Bronchial epithelial cell (primary cell): ENCODE measurements at regions not wholly inside any gene's neighbourhood (a gene's known extent, or its start where the extent isn't known, plus 50 kb on each side); places are given as distances from the start of the nearest gene placed in this dataset.

Experiments used
- DNase-seq: peaks from one replicate; pipeline ENCODE4 v3.0.0-alpha.2; 2010; ENCODE audit warnings: low read depth
- FAIRE-seq: peaks from 2 replicates; lab custom pipeline; 2011; peaks lifted over from hg19 to GRCh38; lab: Jason Lieb, UNC
- H3K27me3 ChIP-seq: 2 replicates; pipeline ENCODE4 v1.5.1; 2011; ENCODE audit warnings: low read length; ENCODE audit not compliant: control insufficient read depth, insufficient read depth
- H3K36me3 ChIP-seq: 2 replicates; pipeline ENCODE4 v1.5.1; 2011; ENCODE audit warnings: low read length; ENCODE audit not compliant: control insufficient read depth, insufficient read depth
- H3K4me3 ChIP-seq: 2 replicates; pipeline ENCODE4 v1.5.1; 2011; ENCODE audit warnings: mild to moderate bottlenecking, low read depth, low read length, control low read depth
- TF ChIP-seq, protein P1 (sequence below): IDR thresholded peaks from 2 replicates; pipeline ENCODE4 v1.5.1; 2011; ENCODE audit warnings: mild to moderate bottlenecking, moderate library complexity, low read length, control low read depth, inconsistent platforms; ENCODE audit not compliant: insufficient read depth, severe bottlenecking

DNA sequence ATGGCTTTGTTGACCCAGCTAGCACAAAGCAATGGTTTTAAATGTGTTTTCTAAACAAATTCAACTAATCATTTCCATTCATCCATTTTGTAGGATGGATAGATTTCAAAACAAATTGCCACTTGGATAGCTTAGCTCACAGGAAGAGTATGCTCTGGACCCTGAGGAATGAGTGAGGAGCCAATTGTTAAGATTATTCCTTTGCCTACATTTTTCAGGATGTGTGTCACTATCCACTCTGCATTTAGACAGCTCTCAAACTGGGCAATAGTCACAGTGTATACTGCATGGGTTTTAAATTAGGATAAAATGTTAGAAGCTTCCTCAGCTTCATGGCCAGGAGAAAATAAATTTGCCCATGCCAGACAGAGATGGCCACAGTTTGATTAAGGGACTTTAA is 605.6 kb upstream of the TEX47 start:
- FAIRE-seq (no peak), DNase-seq (no peak)
- TF ChIP-seq, protein P1, sequence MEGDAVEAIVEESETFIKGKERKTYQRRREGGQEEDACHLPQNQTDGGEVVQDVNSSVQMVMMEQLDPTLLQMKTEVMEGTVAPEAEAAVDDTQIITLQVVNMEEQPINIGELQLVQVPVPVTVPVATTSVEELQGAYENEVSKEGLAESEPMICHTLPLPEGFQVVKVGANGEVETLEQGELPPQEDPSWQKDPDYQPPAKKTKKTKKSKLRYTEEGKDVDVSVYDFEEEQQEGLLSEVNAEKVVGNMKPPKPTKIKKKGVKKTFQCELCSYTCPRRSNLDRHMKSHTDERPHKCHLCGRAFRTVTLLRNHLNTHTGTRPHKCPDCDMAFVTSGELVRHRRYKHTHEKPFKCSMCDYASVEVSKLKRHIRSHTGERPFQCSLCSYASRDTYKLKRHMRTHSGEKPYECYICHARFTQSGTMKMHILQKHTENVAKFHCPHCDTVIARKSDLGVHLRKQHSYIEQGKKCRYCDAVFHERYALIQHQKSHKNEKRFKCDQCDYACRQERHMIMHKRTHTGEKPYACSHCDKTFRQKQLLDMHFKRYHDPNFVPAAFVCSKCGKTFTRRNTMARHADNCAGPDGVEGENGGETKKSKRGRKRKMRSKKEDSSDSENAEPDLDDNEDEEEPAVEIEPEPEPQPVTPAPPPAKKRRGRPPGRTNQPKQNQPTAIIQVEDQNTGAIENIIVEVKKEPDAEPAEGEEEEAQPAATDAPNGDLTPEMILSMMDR, result no peak

DNA sequence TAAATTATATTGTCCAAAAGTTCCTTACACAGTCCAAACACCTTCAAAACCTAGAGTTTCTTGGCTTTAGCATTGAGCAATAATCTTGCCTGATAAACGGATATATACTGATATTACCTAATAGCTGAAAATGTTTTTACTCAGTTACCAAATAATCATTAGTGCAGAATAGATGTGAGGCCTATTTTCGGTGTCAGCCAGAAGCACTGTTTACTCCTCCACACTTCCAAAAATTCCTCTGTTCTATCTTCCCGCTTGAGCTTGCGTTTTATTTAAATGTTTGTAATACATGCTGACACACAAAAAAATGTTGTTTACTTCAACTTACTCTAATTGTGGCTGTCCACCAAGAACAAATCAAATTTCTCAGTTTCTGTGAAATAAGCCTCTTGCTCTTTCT is 606.2 kb upstream of the TEX47 start:
- FAIRE-seq (no peak), DNase-seq (no peak)
- Histone ChIP-seq H3K27me3 (no peaks in the 10 kb centered on the region), H3K4me3 (no peak overlapping the region), H3K36me3 (no peaks in the 10 kb centered on the region)
- TF ChIP-seq, protein P1, result no peak

More for the DNA sequence above, 605.6 kb upstream of the TEX47 start:
- Histone ChIP-seq H3K27me3 (no peaks in the 10 kb centered on the region), H3K4me3 (no peak overlapping the region), H3K36me3 (no peaks in the 10 kb centered on the region)

DNA sequence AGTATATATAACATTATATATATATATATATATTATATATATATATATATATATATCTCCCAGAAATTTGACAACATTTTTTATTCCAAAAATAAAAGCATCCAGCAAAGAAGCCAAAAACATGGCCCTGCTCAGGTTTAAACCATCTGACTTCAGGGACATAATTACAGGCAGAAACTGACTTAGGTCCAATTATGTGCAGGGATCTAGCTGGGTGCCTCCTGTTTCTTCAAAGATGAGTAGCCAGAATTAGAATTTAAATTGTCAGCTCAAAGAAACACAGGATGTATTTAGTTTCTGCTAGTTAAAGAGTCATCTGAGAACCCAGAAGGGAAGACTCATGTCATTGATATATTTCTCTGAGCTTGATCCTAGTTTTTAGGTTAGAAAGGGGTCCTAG is 656.4 kb upstream of the TEX47 start:
- H3K36me3 ChIP-seq, result no peaks in the 10 kb centered on the region
- TF ChIP-seq, protein P1, result no peak
- H3K4me3 ChIP-seq, result no peak overlapping the region
- no peaks in the 10 kb centered on the region for H3K27me3 ChIP-seq
- DNase-seq (no peak), FAIRE-seq (no peak)

DNA sequence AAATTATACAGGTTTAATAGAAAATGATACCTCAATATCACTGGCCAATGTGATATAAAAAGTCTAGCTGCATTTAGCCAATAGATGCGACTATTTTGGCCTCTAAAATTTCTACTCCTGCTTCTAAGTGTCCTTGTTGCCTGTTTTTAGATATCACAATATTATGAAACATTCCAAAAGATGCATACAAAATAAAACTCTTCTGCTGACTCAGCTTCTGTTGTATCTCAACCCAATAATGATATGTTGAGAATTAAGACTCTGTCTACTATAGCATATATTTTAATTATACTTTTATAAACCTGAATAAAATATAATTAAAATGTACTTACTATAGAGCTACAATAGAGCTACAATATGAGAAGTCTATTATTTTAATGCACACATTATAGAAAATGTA is 661.0 kb upstream of the TEX47 start:
- TF ChIP-seq, protein P1, result no peak
- no peak overlapping the region for H3K4me3 ChIP-seq
- FAIRE-seq (no peak), DNase-seq (no peak)
- no peaks in the 10 kb centered on the region for H3K36me3 ChIP-seq
- no peaks in the 10 kb centered on the region for H3K27me3 ChIP-seq

DNA sequence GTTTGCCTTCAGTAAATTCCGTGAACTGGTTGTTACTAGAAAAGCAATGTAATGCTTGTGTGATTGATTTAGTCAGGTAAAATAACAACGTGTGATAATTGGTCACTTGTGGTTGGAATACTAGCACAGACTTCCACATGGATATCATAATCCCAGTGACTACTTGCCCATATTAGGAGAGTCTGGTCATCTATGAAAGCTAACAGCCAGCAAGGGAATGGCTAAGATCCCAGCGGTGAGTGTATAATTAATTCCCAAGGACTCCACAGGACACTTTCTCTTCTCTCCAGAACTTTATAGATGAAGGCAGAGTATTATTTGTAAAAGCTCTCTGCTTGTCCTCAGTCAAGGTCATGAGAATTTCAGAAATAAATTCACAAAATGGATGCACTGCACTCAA is 662.6 kb upstream of the TEX47 start:
- TF ChIP-seq, protein P1, result no peak
- no peak for FAIRE-seq
- no peaks in the 10 kb centered on the region for H3K36me3 ChIP-seq
- no peak overlapping the region for H3K4me3 ChIP-seq
- H3K27me3 ChIP-seq, result no peaks in the 10 kb centered on the region
- DNase-seq, result no peak

DNA sequence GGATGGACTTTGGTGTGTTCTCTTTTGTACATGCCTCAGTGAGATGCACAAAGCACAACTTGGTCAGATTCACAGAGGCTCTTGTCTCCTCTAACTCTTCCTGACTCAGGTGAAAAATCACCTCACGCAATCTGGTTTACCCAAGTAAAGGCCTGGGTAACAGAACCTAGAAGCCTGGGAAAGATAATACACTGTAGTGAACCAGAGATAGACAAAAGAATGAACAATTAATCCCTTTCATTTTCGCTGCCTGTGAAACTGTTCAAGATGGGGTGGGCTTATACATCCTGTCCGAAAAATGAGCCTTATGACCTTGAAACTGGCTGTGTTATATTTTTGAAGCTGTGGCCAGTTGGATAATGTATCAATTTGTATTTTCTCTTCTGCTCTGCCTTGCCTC is 678.9 kb upstream of the TEX47 start:
- Histone ChIP-seq H3K27me3 (no peaks in the 10 kb centered on the region), H3K4me3 (no peak overlapping the region), H3K36me3 (no peaks in the 10 kb centered on the region)
- no peak for DNase-seq
- TF ChIP-seq, protein P1, result no peak
- no peak for FAIRE-seq
